ENCODE measurements at regions not wholly inside any gene's neighbourhood (a gene's known extent, or its start where the extent isn't known, plus 50 kb on each side); places are given as distances from the start of the nearest gene placed in this dataset.

DNA sequence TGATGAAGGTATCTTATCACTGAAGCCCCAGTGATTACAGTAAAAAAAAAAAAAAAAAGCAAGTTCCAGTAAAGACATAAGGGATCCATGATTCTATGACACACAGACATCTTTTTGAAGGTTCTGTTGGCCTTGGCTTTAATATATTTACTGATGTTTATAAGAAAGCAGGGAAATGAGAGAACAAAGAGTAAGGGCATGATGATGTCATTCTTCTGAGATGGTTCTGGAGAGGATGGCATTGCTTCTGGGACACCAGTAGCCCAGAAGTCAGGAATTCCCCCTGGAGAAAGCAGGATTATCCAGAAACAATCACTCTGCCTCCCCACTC is 233.6 kb downstream of the FAM76B start:
- FAIRE-seq: no peak
- DNase-seq (ENCODE audit: low spot score): no peak

DNA sequence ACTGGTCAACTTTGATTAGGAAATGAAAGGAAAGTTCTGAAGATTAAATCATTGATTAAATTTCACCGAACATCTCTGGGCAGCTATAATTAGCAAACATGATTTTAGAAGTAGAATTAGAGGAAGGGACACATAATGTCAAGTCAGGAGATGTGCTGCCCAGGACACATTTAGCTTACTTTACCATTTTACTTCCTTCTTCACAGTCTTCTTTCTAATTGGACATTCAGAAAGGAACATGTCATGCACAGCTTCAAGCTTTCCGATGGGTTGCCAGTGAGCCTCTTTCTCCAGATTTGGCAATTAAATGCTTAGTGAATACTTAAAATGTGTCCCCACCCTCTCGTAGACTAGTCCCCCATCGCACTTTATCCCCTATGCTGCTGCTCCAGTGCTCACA is 234.7 kb downstream of the FAM76B start:
- FAIRE-seq: no peak
- no peak for DNase-seq (ENCODE audit: low spot score)

DNA sequence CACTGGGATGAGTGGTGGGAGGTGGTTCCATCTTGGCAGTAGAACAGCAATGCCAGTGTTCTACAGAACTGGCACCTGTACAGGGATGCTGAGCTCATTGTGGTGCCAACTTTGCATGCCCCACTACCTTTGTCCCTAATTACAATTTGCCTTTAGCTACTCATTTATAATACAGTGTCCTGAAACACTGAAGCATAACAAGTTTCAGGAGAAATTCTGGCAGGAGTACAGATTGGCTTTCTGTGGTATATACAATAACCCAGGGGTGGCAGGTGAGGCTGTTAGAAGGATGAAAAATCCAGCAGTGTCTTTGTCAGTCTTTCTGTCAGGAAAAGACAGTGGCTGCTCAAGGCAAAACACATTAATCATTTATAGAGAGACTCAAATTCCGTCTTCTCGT is 240.3 kb downstream of the FAM76B start:
- DNase-seq (ENCODE audit: low spot score) (no peak), FAIRE-seq (no peak)

DNA sequence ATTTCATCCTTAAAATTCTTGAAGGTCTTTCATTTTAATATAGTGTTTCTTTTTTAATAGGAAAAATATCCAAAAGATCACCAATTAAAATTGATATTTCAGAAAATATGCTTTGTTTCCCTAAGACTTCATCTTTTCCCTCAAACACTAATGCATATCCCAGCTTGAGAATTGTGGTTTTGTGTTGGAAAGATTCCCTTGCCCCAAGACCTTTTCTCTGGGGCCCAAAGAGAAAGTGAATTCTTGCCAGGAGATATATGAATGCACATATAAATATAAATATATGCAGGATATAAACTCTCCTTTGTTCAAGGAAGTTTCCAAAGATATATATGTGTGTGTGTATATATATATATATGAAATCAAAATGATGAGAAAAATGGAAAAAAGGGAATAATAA is 241.2 kb downstream of the FAM76B start:
- DNase-seq (ENCODE audit: low spot score) (no peak), FAIRE-seq (no peak)

- DNase-seq (ENCODE audit: low spot score): no peak
- no peak for FAIRE-seq
These were observed 241.6 kb downstream of the FAM76B start for GRCh38 chr11:95547976-95548375.

GRCh38 chr11:95547186-95547585 is 242.4 kb downstream of the FAM76B start:
- no peak for DNase-seq (ENCODE audit: low spot score)
- no peak for FAIRE-seq

DNA sequence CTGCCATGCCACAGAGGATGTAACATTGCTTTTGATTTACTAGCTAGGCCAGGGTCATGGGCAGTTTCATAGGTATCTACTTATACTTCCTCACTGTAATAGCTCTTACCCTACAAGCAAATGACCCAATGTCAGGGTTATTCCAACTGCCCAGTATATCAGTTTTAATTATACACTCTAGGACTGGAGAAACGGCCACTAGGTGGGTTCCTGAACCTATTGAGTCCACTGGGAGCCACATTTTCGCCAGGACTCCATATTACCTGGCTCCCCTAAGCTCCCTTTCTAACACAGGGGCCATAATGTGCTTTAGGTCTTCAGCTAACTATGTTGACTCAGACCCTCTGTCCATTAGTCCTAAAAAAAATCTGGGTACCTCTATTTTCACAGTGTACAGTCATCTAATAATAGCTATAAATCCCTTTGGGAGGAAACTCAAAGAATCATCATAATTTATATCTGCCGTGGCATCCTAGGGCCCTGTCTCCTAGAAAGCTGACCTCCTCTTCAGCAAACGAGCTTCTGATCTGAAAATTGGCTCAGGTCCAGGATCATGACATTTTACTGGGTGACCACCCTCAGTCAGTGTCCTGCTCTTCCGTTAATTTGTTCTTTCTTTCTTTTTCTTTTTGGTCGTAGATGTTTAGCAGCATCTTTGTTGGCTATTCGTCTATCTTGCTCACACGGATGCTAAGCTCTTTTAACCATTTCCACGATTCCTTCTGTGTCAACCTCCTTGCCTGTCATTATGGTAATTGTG is 244.3 kb downstream of the FAM76B start:
- no peak for DNase-seq (ENCODE audit: low spot score)
- no peak for FAIRE-seq

- no peak for FAIRE-seq
- DNase-seq (ENCODE audit: low spot score): no peak
These were observed 245.3 kb downstream of the FAM76B start for GRCh38 chr11:95544095-95544856.

GRCh38 chr11:95542868-95543551 is 246.6 kb downstream of the FAM76B start:
- DNase-seq (ENCODE audit: low spot score): no peak
- no peak for FAIRE-seq

- no peak for FAIRE-seq
- DNase-seq (ENCODE audit: low spot score): no peak
These were observed 247.9 kb downstream of the FAM76B start for GRCh38 chr11:95541715-95542114.

- no peak for FAIRE-seq
These were observed 253.4 kb downstream of the FAM76B start for GRCh38 chr11:95536047-95536690.

DNA sequence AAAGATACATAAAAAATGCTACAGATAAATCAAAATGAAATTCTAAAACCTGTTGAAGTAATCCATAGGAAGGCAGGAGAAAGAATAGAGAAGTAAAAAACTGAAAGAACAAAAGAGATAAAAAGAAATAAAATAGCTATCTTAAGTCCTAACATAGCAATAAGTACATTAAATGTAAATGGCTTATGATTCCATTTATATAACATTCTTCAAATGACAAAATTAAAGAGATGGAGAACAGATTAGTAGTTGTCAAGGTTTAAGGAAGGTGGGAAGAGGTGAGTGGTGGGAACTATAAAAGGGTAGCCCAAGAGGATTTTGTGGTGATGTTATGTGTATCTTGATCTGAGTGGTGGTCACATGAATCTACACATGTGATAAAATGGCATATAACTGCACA is 254.8 kb downstream of the FAM76B start:
- no peak for FAIRE-seq
- no peak for DNase-seq (ENCODE audit: low spot score)

More at GRCh38 chr11:95536047-95536690, 253.4 kb downstream of the FAM76B start:
- no peak for DNase-seq (ENCODE audit: low spot score)

DNA sequence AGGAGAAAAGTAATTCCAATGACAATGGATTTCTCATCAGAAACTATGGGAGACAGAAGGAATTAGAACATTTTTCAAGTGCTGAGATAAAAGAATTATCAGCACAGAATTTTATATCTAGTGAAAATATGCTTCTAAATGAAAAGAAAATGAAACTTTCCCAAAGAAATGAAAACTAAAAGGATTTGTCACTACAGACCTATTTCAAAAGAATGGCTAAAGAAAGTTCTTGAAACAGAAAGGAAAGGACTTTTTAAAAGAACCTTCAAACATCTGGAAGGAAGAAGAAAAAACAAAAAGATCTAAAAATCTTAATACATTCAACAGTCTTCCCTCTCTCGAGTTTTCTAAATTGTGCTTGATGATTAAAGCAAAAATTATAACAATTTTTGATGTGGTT is 255.4 kb downstream of the FAM76B start:
- no peak for FAIRE-seq
- no peak for DNase-seq (ENCODE audit: low spot score)

DNA sequence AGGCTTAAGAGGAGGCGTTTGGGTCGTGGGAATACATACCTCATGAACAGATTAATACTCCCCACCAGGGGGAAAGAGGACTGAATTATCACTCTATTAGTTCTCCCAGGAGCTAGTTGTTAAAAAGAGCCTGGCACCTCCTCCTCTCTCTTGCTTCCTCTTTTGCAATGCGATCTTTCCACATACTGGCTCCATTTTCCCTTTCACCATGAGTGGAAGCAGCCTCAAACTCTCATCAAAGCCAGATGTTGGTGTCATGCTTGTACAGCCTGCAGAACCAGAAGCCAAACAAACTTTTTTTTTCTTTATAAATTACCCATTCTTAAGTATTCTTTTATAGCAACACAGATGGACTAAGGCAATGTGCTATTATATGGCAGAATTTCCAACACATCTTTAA is 258.5 kb downstream of the FAM76B start:
- FAIRE-seq: no peak
- no peak for DNase-seq (ENCODE audit: low spot score)

- DNase-seq (ENCODE audit: low spot score) (no peak), FAIRE-seq (no peak)
These were observed 265.1 kb downstream of the FAM76B start for GRCh38 chr11:95524314-95525036.

DNA sequence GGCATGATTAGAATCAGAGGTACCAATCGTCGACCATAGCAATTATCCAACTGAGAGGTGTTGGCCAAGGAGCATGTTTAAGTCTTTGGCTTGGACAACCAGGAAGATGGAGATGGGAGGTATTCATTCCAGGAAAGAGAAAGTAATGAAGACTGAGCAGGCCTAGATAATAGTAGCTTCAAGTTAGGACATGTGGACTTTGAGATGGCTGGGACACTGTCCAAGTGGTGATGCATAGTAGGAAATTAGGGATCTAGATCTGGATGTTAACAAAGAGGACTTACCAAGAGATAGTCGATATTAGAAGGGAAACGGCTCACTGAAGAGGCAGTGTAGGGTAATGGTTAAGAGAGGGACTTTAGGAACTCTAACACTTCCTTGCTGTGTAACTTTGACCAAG is 266.7 kb downstream of the FAM76B start:
- no peak for FAIRE-seq
- DNase-seq (ENCODE audit: low spot score): no peak

DNA sequence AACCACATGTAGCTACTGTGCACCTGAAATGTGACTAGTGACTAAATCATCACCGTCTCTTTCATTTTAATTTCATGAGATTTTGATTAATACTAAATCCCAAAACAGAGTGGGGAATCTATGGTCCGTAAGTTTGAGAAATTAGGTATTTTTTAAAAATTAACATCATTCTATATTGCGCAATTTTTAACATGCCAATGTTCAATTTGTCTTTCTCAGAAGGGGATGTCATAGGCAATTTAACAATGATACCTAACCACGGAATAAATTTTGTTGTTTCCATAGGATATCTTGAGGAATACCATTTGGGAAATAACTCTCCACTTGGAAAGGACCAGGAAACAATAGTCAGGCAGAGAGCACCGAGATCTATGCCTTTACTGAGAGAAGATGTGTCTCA is 267.7 kb downstream of the FAM76B start:
- no peak for DNase-seq (ENCODE audit: low spot score)
- no peak for FAIRE-seq

GRCh38 chr11:95521133-95521542 is 268.4 kb downstream of the FAM76B start:
- FAIRE-seq (no peak), DNase-seq (ENCODE audit: low spot score) (no peak)

DNA sequence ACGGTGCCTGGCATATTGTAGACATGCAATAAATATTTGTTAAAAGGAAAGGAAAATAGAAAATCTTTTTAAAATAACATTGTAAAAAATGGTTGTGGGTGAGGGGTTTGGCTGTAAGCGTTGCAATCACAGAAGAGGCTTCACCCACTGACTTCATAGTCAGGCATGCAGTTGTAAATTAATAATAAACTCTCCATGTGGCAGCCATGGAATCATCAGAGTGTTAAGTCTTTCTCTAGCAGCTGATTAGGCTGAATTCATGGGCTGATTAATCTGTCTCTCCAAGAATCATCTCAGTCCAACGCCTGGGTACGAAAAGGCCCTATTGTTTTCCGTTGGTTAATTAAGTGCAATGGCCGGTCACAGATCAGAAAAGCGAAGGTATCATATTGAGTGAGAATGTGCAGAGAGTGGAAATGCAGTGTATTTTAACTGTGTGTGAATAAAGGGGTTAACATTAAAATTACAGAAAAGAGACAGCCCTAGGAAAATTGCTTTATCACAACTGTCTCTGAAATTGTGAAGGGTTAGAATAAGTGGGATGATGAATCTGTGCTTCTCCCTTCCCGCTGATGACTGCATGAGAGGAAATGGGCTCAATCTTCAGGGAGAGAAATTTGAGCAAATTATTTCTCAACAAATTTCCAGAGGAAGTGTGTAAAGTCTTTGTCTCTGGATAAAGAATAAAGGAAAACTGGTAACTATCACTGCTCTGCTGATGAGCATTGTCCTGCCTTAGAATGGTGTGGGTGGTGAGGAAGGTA is 269.0 kb downstream of the FAM76B start:
- DNase-seq (ENCODE audit: low spot score): no peak
- FAIRE-seq: no peak

DNA sequence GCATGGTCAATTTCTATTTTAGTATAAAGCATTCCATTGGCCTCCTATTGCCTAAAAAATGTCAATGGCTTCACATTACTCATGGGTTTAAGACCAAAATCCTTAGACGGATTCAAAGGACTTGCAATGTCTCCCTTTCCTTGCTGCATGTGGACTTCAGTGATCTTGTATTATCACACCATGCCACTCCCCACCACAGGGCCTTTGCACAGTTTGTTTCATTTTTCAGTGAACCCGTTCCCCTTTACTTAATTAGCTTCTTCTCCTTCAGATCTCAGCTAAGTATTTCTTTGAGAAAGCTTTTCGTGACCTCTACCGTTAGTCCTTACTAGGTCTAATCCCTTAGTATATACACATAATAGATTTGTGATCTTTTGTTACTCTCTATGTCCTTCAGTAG is 269.7 kb downstream of the FAM76B start:
- FAIRE-seq (no peak), DNase-seq (ENCODE audit: low spot score) (no peak)

GRCh38 chr11:95517453-95517852 is 272.1 kb downstream of the FAM76B start:
- DNase-seq (ENCODE audit: low spot score) (no peak), FAIRE-seq (no peak)
